Sigmoid colon (tissue), 6 donors: ENCODE measurements at regions not wholly inside any gene's neighbourhood (a gene's known extent, or its start where the extent isn't known, plus 50 kb on each side); places are given as distances from the start of the nearest gene placed in this dataset.

Source experiments
- DNase-seq: peaks from one replicate; pipeline ENCODE4 v3.0.0-alpha.2; 2019
- H3K27ac ChIP-seq, 4 donors: fragments of 200-600 bp; sonication (generic); one replicate each; pipeline ENCODE4 v1.5.1; 2016 to 2019; ENCODE audit warnings: mild to moderate bottlenecking in 1 of 4
- H3K27me3 ChIP-seq, 3 donors: fragments of 200-600 bp; sonication (generic); one replicate each; pipeline ENCODE4 v1.5.1; 2019; ENCODE audit warnings: mild to moderate bottlenecking in 1 of 3
- H3K36me3 ChIP-seq, 4 donors: fragments of 200-600 bp; sonication (generic); one replicate each; pipeline ENCODE4 v1.5.1; 2016 to 2019
- H3K4me1 ChIP-seq, 4 donors: fragments of 200-600 bp; sonication (generic); one replicate each; pipeline ENCODE4 v1.5.1; 2017 to 2019
- H3K4me3 ChIP-seq, 4 donors: fragments of 200-600 bp; sonication (generic); one replicate each; pipeline ENCODE4 v1.5.1; 2017 to 2019; ENCODE audit warnings: mild to moderate bottlenecking in 2 of 4, moderate library complexity in 1 of 4
- H3K9me3 ChIP-seq, 4 donors: fragments of 200-600 bp in 3 of 4; sonication (generic) in 3 of 4; one replicate each; pipeline versions ENCODE4 v1.5.1 to v1.6.1; 2013 to 2019
- CTCF ChIP-seq, 4 experiments: fragments of 450-650 bp in 3 of 4; fragments of 200-600 bp in 1 of 4; IDR thresholded peaks; one replicate each; pipeline ENCODE4 v1.5.1; 2016 to 2019; ENCODE audit warnings: antibody characterized with exemption in 4 of 4, mild to moderate bottlenecking in 3 of 4, moderate library complexity in 2 of 4
- EP300 ChIP-seq, 4 donors: sonication (generic); formaldehyde crosslinking; IDR thresholded peaks; one replicate each; pipeline ENCODE4 v1.6.1; 2017; ENCODE audit warnings: antibody characterized with exemption in 4 of 4
- POLR2A ChIP-seq, 2 donors: fragments of 450-650 bp; IDR thresholded peaks; one replicate each; pipeline ENCODE4 v1.6.1; 2016; ENCODE audit warnings: antibody characterized with exemption in 2 of 2, mild to moderate bottlenecking in 2 of 2, moderate library complexity in 2 of 2
- POLR2AphosphoS5 ChIP-seq, 4 donors: sonication (generic); formaldehyde crosslinking; IDR thresholded peaks; one replicate each; pipeline ENCODE4 v1.6.1; 2017; ENCODE audit warnings: antibody characterized with exemption in 4 of 4
- WGBS, 2 donors: extraction: QIAGEN DNeasy Blood & Tissue Kit; methylation state at CpG; one replicate each; pipeline ENCODE4 v1.1.7; 2013; 5-methylcytosine and 5-hydroxymethylcytosine counted together
- intact Hi-C: fragments of 100-400 bp; cut with DNase I; formaldehyde crosslinking; loops from one replicate; pipeline ENCODE4 v1.15.1; 2023
- donor health status: healthy with polysubstance abuse.
- donor health status: healthy.

- no peak overlapping the region for H3K27ac ChIP-seq
- peaks cover 0 to 4% (median 0%) of the 10 kb centered on the region in 4 donors for H3K9me3 ChIP-seq
- WGBS, 2 donors: 87 to 91% methylated on average over 1 of the region's 1 CpG
- no peak for TF ChIP-seq POLR2A (IDR thresholded peaks at IDR 0.05)
- TF ChIP-seq CTCF (IDR thresholded peaks at IDR 0.05): no peak
- TF ChIP-seq POLR2AphosphoS5 (IDR thresholded peaks at IDR 0.05): no peak
- TF ChIP-seq EP300 (IDR thresholded peaks at IDR 0.05): no peak
- no peak overlapping the region for H3K4me3 ChIP-seq
- no peaks in the 10 kb centered on the region for H3K4me1 ChIP-seq
- H3K27me3 ChIP-seq: no peaks in the 10 kb centered on the region
- intact Hi-C loops: no loop called here
- no peak for DNase-seq
- H3K36me3 ChIP-seq: no peaks in the 10 kb centered on the region
Observed at GRCh38 chr12:89091293-89091841, 260.9 kb downstream of the DUSP6 start.

- H3K36me3 ChIP-seq: no peaks in the 10 kb centered on the region
- intact Hi-C loops: no loop called here
- no peaks in the 10 kb centered on the region for H3K4me1 ChIP-seq
- no peak overlapping the region for H3K4me3 ChIP-seq
- no peak overlapping the region for H3K27ac ChIP-seq
- WGBS, 2 donors: 84 to 85% methylated on average over 2 of the region's 2 CpGs
- DNase-seq: no peak
- H3K27me3 ChIP-seq: no peaks in the 10 kb centered on the region
- peaks cover 0 to 4% (median 0%) of the 10 kb centered on the region in 4 donors for H3K9me3 ChIP-seq
- no peak for TF ChIP-seq CTCF (IDR thresholded peaks at IDR 0.05)
- TF ChIP-seq POLR2A (IDR thresholded peaks at IDR 0.05): no peak
- TF ChIP-seq EP300 (IDR thresholded peaks at IDR 0.05): no peak
- TF ChIP-seq POLR2AphosphoS5 (IDR thresholded peaks at IDR 0.05): no peak
Observed at GRCh38 chr12:89089264-89089663, 263.0 kb downstream of the DUSP6 start.

DNA sequence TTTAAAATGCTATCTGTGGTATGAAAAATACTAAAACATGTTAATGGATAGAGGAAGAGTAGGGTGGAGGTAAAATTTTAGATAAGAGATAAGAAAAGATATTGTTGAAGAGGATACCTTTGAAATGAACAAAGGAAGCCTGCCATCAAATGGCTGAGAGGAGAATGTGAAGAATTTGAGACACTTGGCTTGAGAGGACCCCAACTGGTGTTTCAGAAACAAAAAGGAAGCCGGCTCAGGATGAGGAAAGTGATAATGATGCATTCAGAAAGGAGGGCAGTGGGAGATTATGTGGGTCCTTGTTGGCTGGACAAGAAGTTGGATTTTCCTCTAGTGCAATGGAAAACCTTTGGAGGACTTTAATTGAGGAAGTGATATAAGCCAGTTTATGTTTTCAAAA lies 264.4 kb downstream of the DUSP6 start:
- TF ChIP-seq POLR2A (IDR thresholded peaks at IDR 0.05): no peak
- no peak for DNase-seq
- Histone ChIP-seq H3K27ac (no peak overlapping the region), H3K4me3 (no peak overlapping the region), H3K36me3 (no peaks in the 10 kb centered on the region), H3K9me3 (peaks cover 0 to 4% (median 0%) of the 10 kb centered on the region in 4 donors), H3K27me3 (no peaks in the 10 kb centered on the region), H3K4me1 (no peaks in the 10 kb centered on the region)
- 84 to 94% methylated on average over 1 of the region's 1 CpG for WGBS, 2 donors
- intact Hi-C loops: no loop called here

- TF ChIP-seq POLR2A (IDR thresholded peaks at IDR 0.05): no peak
- TF ChIP-seq CTCF (IDR thresholded peaks at IDR 0.05): no peak
- no peak for TF ChIP-seq EP300 (IDR thresholded peaks at IDR 0.05)
- no peak for TF ChIP-seq POLR2AphosphoS5 (IDR thresholded peaks at IDR 0.05)
- H3K27ac ChIP-seq: no peak overlapping the region
- H3K4me1 ChIP-seq: no peaks in the 10 kb centered on the region
- 20 to 62% methylated on average over 6 of the region's 6 CpGs for WGBS, 2 donors
- DNase-seq: no peak
- H3K27me3 ChIP-seq: no peaks in the 10 kb centered on the region
- peaks cover 0 to 4% (median 0%) of the 10 kb centered on the region in 4 donors for H3K9me3 ChIP-seq
- no peak overlapping the region for H3K4me3 ChIP-seq
- intact Hi-C loops: no loop called here
- no peaks in the 10 kb centered on the region for H3K36me3 ChIP-seq
Observed at GRCh38 chr12:89087149-89087825, 265.0 kb downstream of the DUSP6 start.

- no peak for TF ChIP-seq EP300 (IDR thresholded peaks at IDR 0.05)
- no peak for TF ChIP-seq POLR2A (IDR thresholded peaks at IDR 0.05)
- TF ChIP-seq POLR2AphosphoS5 (IDR thresholded peaks at IDR 0.05): no peak
- TF ChIP-seq CTCF (IDR thresholded peaks at IDR 0.05): no peak
- Histone ChIP-seq H3K9me3 (no peaks in the 10 kb centered on the region), H3K36me3 (no peaks in the 10 kb centered on the region), H3K27ac (no peak overlapping the region), H3K27me3 (no peaks in the 10 kb centered on the region), H3K4me1 (no peaks in the 10 kb centered on the region), H3K4me3 (no peak overlapping the region)
- intact Hi-C loops: no loop called here
- WGBS, 2 donors: 84 to 90% methylated on average over 5 of the region's 5 CpGs
- DNase-seq: no peak
Observed at GRCh38 chr12:89085421-89085820, 266.9 kb downstream of the DUSP6 start.
